WTC11 (cell line): ENCODE measurements at regions not wholly inside any gene's neighbourhood (a gene's known extent, or its start where the extent isn't known, plus 50 kb on each side); places are given as distances from the start of the nearest gene placed in this dataset.

ENCODE experiments used
- ATAC-seq: fragments of 200-7000 bp; cut with Tn5 transposase; 2 replicates; pipeline ENCODE4 v1.10.0; 2021; ENCODE audit warnings: mild to moderate bottlenecking, moderate library complexity
- CTCF ChIA-PET: fragments of 300-600 bp; sonication (Branson Sonifier 250); formaldehyde crosslinking; loops from one replicate; lab custom pipeline; 2021; ENCODE audit warnings: antibody characterized with exemption; lab: Charles Lee
- POLR2A ChIA-PET: fragments of 350-600 bp; sonication (Branson Sonifier 250); formaldehyde crosslinking; loops from one replicate; lab custom pipeline; 2021; ENCODE audit warnings: antibody characterized with exemption; lab: Charles Lee
- DNase-seq: peaks from one replicate; pipeline ENCODE4 v3.0.0; 2021; ENCODE audit warnings: low spot score
- H3K27ac Mint-ChIP-seq: 2 replicates; pipeline ENCODE4 v1.8.0; 2021; ENCODE audit warnings: mixed read lengths
- H3K27me3 Mint-ChIP-seq: 2 replicates; pipeline ENCODE4 v1.8.0; 2021; ENCODE audit warnings: low read depth, mild to moderate bottlenecking, moderate library complexity, mixed read lengths
- H3K36me3 Mint-ChIP-seq: 2 replicates; pipeline ENCODE4 v1.8.0; 2021; ENCODE audit warnings: mixed read lengths
- H3K4me1 Mint-ChIP-seq: 2 replicates; pipeline ENCODE4 v1.8.0; 2022; ENCODE audit warnings: mixed read lengths
- H3K4me3 Mint-ChIP-seq: 2 replicates; pipeline ENCODE4 v1.8.0; 2021; ENCODE audit warnings: mild to moderate bottlenecking, moderate library complexity, mixed read lengths
- H3K9me3 Mint-ChIP-seq: 2 replicates; pipeline ENCODE4 v1.8.0; 2021; ENCODE audit warnings: mixed read lengths
- ARID4B ChIP-seq: sonication (generic); formaldehyde crosslinking; IDR thresholded peaks from 2 replicates; pipeline ENCODE4 v1.8.0; 2023; ENCODE audit warnings: missing genetic modification reagents, mild to moderate bottlenecking, borderline replicate concordance
- CREB1 ChIP-seq: sonication (generic); formaldehyde crosslinking; IDR thresholded peaks from 2 replicates; pipeline ENCODE4 v1.8.0; 2023; ENCODE audit warnings: mild to moderate bottlenecking, missing genetic modification reagents
- CREM ChIP-seq: sonication (generic); formaldehyde crosslinking; IDR thresholded peaks from 2 replicates; pipeline ENCODE4 v1.8.1; 2022; ENCODE audit warnings: mild to moderate bottlenecking, missing genetic modification reagents, moderate library complexity
- EMX1 ChIP-seq: fragments of 250-450 bp; sonication (Bioruptor Pico); IDR thresholded peaks from 2 replicates; pipeline ENCODE4 v1.8.0; 2021; ENCODE audit warnings: mild to moderate bottlenecking
- GRHL2 ChIP-seq: fragments of 250-450 bp; sonication (Bioruptor Pico); IDR thresholded peaks from 2 replicates; pipeline ENCODE4 v1.8.0; 2022; ENCODE audit warnings: mild to moderate bottlenecking, moderate library complexity; ENCODE audit not compliant: insufficient replicate concordance, severe bottlenecking
- KAT7 ChIP-seq: sonication (generic); formaldehyde crosslinking; IDR thresholded peaks from 2 replicates; pipeline ENCODE4 v1.8.1; 2023; ENCODE audit warnings: missing genetic modification reagents, mild to moderate bottlenecking, borderline replicate concordance
- NR2C2 ChIP-seq: sonication (generic); formaldehyde crosslinking; IDR thresholded peaks from 2 replicates; pipeline ENCODE4 v1.8.0; 2022; ENCODE audit warnings: mild to moderate bottlenecking, missing genetic modification reagents
- PRRX2 ChIP-seq: fragments of 250-450 bp; sonication (Bioruptor Pico); IDR thresholded peaks from 2 replicates; pipeline ENCODE4 v1.8.0; 2021; ENCODE audit warnings: mild to moderate bottlenecking
- RELA ChIP-seq: sonication (generic); formaldehyde crosslinking; IDR thresholded peaks from 2 replicates; pipeline ENCODE4 v1.8.1; 2022; ENCODE audit warnings: missing genetic modification reagents, mild to moderate bottlenecking, borderline replicate concordance
- SMAD4 ChIP-seq: sonication (generic); formaldehyde crosslinking; IDR thresholded peaks from 2 replicates; pipeline ENCODE4 v1.8.0; 2022; ENCODE audit warnings: mild to moderate bottlenecking, missing genetic modification reagents
- TP53 ChIP-seq: sonication (generic); formaldehyde crosslinking; IDR thresholded peaks from 2 replicates; pipeline ENCODE4 v1.8.1; 2023; ENCODE audit warnings: mild to moderate bottlenecking, missing genetic modification reagents
- ZNF121 ChIP-seq: sonication (generic); formaldehyde crosslinking; IDR thresholded peaks from 2 replicates; pipeline ENCODE4 v1.8.0; 2023; ENCODE audit warnings: missing genetic modification reagents
- ZNF219 ChIP-seq: sonication (generic); formaldehyde crosslinking; IDR thresholded peaks from 2 replicates; pipeline ENCODE4 v1.8.0; 2023; ENCODE audit warnings: missing genetic modification reagents, mild to moderate bottlenecking, borderline replicate concordance
- ZNF232 ChIP-seq: sonication (generic); formaldehyde crosslinking; IDR thresholded peaks from 2 replicates; pipeline ENCODE4 v1.8.0; 2022; ENCODE audit warnings: mild to moderate bottlenecking, missing genetic modification reagents
- ZNF396 ChIP-seq: fragments of 250-450 bp; sonication (Bioruptor Pico); IDR thresholded peaks from 2 replicates; pipeline ENCODE4 v1.8.0; 2021; ENCODE audit warnings: mild to moderate bottlenecking, moderate library complexity, borderline replicate concordance
- ZNF671 ChIP-seq: fragments of 250-450 bp; sonication (Bioruptor Pico); IDR thresholded peaks from 2 replicates; pipeline ENCODE4 v1.8.0; 2021; ENCODE audit warnings: mild to moderate bottlenecking
- TF ChIP-seq, protein P1 (sequence below): sonication (generic); formaldehyde crosslinking; IDR thresholded peaks from 2 replicates; pipeline ENCODE4 v1.8.0; 2023; ENCODE audit warnings: missing genetic modification reagents
- TF ChIP-seq, protein P2 (sequence below): sonication (generic); formaldehyde crosslinking; IDR thresholded peaks from 2 replicates; pipeline ENCODE4 v1.8.0; 2022; ENCODE audit warnings: mild to moderate bottlenecking, missing genetic modification reagents

DNA sequence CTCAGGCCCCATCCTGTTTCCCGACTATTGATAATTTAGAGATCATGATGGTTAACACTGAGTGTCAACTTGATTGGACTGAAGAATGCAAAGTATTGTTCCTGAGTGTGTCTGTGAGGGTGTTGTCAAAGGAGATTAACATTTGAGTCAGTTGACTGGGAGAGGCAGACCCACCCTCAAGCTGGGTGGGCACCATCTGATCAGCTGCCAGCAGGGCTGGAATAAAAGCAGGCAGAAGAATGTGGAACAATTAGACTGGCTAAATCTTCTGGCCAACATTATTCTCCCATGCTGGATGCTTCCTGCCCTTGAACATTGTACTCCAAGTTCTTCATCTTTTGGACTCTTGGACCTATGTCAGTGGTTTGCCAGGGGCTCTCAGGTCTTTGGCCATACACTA is 1170.0 kb upstream of the CNTN5 start:
- no peak for ATAC-seq
- ChIA-PET POLR2A (no interaction called here), CTCF (no interaction called here)
- TF ChIP-seq CREB1 (CRISPR knock-in tag) = no peak
- TF ChIP-seq, protein P1, sequence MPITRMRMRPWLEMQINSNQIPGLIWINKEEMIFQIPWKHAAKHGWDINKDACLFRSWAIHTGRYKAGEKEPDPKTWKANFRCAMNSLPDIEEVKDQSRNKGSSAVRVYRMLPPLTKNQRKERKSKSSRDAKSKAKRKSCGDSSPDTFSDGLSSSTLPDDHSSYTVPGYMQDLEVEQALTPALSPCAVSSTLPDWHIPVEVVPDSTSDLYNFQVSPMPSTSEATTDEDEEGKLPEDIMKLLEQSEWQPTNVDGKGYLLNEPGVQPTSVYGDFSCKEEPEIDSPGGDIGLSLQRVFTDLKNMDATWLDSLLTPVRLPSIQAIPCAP (CRISPR knock-in tag) = no peak
- no peak for TF ChIP-seq CREM (CRISPR knock-in tag)
- no peak for TF ChIP-seq ZNF219 (CRISPR knock-in tag)
- no peak for TF ChIP-seq PRRX2 (CRISPR knock-in tag)
- no peak for TF ChIP-seq TP53 (CRISPR knock-in tag)
- no peak for TF ChIP-seq SMAD4 (CRISPR knock-in tag)
- Mint-ChIP-seq H3K9me3 (no peaks in the 10 kb centered on the region), H3K27ac (no peak overlapping the region), H3K36me3 (no peaks in the 10 kb centered on the region), H3K4me1 (peaks cover 39% of the 10 kb centered on the region), H3K27me3 (peaks cover 40% of the 10 kb centered on the region), H3K4me3 (no peak overlapping the region)
- no peak for DNase-seq

DNA sequence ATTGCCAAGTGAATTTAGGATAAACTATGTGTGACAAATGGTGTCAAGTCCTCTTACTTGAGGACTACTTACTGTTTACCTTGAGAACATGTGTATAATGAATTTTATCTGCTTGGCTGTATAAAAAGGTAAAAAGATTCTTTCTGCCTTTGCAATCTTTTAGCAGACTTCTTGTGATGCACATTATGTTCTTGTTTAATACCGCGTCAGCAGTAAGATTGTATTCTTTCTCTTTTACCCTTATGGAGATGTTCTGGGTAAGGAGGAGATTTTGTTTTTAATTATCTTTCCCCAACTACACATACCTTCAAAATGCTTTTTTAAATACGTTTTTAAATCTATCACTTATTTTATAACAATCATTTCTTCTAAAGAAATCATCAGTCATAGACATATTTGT is 1166.4 kb upstream of the CNTN5 start:
- H3K27ac Mint-ChIP-seq = no peak overlapping the region
- H3K4me1 Mint-ChIP-seq = peaks cover 59% of the 10 kb centered on the region
- POLR2A ChIA-PET = no interaction called here
- TF ChIP-seq ZNF671 (CRISPR knock-in tag) = no peak
- TF ChIP-seq, protein P2, sequence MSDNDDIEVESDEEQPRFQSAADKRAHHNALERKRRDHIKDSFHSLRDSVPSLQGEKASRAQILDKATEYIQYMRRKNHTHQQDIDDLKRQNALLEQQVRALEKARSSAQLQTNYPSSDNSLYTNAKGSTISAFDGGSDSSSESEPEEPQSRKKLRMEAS (CRISPR knock-in tag) = no peak
- TF ChIP-seq NR2C2 = no peak
- TF ChIP-seq ZNF396 (CRISPR knock-in tag) = no peak
- ATAC-seq (no peak), DNase-seq (no peak)
- no peaks in the 10 kb centered on the region for H3K9me3 Mint-ChIP-seq
- H3K36me3 Mint-ChIP-seq = no peaks in the 10 kb centered on the region
- CTCF ChIA-PET = no interaction called here
- no peak overlapping the region for H3K4me3 Mint-ChIP-seq
- H3K27me3 Mint-ChIP-seq = peaks cover 74% of the 10 kb centered on the region

DNA sequence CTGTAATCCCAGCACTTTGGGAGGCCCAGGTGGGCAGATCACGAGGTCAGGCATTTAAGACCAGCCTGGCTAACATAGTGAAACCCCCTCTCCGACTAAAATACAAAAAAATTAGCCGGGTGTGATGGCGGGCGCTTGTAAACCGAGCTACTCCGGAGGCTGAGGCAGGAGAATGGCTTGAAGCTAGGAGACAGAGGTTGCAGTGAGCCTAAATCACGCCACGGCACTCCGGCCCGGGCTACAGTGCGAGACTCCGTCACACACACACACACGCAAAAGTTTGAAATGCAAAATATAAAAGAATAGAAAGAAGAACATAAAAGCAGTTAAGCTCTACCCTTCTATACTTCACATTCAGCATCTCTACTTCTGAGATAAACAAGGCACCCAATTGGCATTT is 1165.9 kb upstream of the CNTN5 start:
- ATAC-seq = no peak
- DNase-seq = no peak
- H3K4me3 Mint-ChIP-seq = no peak overlapping the region
- no peaks in the 10 kb centered on the region for H3K36me3 Mint-ChIP-seq
- ChIA-PET POLR2A (no interaction called here), CTCF (no interaction called here)
- peaks cover 54% of the 10 kb centered on the region for H3K4me1 Mint-ChIP-seq
- no peaks in the 10 kb centered on the region for H3K9me3 Mint-ChIP-seq
- TF ChIP-seq ZNF671 (CRISPR knock-in tag) (no peak), NR2C2 (no peak), RELA (CRISPR knock-in tag) (no peak), GRHL2 (no peak), EMX1 (no peak), ZNF232 (CRISPR knock-in tag) (no peak), ARID4B (CRISPR knock-in tag) (no peak), ZNF121 (CRISPR knock-in tag) (no peak), PRRX2 (CRISPR knock-in tag) (no peak), ZNF396 (CRISPR knock-in tag) (no peak), KAT7 (CRISPR knock-in tag) (no peak)
- peaks cover 79% of the 10 kb centered on the region for H3K27me3 Mint-ChIP-seq
- no peak overlapping the region for H3K27ac Mint-ChIP-seq
